NCI-H1092 treated with DMSO at 0.1 percent for 48 hours (cell line): ENCODE measurements at regions not wholly inside any gene's neighbourhood (a gene's known extent, or its start where the extent isn't known, plus 50 kb on each side); places are given as distances from the start of the nearest gene placed in this dataset.
"Not testable (repeated sequence)": the region's sequence is repeated elsewhere in the genome, so short reads cannot be mapped to it uniquely, and the experiment has no call there.

Experiments
- DNase-seq: peaks from one replicate; lab custom pipeline; 2025; lab: John Stamatoyannopoulos, UW

DNA sequence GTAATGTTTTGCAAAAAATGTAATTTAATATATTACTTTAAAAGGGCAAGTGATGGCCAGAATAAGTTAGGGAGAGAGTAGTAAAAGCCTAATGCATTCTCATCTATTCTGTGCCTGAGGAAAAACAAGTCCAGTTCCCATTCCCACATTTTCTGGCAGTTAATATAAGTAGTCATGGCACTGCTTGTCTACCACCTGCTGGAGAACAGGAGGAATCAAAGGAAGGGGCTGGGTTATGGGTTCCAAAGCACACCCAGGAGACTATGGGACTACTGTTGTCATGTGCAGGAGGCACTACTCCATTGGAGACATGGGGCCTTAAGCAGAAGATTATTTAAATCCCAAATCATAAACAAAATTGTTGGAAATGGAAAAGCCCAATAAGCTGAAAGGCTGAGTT, 2618.6 kb downstream of the ARAP2 start:
- no peak for DNase-seq

DNA sequence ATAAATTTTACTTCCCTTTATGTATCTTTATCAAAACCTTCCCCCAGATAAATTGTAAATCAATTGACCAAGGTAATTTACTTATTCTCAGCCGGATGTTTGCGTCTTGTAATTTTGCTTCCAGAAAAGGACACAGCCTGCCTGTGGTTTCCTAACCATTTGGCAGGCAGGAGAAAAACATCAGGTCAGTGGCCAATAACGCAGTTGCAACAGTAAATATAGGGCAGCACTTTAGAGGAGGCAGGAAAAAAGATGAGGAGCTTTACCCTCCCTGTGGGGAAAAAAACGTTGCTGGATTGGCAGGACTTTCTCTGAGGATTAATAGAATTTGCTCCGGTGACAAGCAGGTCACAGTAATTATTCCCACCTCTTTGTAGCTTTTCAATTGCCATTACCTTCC, 2618.1 kb downstream of the ARAP2 start:
- no peak for DNase-seq

DNA sequence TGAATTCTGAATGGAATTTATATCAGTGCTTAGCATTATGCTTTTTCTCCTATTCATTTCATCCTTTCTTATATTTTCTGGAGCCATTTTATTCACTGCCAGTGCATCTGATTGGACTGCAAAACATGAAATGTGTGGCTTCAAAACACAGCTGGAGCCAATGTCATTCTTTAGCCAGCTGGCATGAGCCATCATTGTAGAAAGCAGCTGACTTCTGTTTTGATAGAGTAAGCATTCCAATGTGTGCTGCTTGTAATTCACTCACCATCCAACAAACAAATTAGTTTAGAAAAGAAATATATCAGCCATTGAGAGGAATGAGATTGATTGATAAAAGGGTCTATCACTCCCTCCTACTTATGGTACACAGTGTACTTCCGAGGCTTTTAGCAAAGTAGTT, 2616.0 kb downstream of the ARAP2 start:
- DNase-seq, result no peak

DNA sequence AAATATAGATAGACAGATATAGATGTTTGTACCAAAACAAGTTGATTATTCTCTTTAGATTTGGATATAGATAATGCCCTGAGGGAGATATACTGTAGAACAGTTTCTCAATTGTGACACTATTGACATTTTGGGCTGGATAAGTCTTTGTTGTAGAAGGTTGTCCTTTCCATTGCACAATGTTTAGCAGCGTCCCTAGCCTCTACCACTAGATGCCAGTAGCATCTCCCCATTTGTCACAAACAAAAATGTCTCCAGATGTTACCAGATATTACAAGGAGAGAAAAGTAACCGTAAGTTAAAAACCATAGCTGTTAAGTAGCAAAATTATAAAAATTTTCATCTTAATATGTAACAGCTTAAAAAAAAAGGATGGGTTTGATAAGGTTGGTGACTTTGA, 2595.3 kb downstream of the ARAP2 start:
- DNase-seq, result no peak

DNA sequence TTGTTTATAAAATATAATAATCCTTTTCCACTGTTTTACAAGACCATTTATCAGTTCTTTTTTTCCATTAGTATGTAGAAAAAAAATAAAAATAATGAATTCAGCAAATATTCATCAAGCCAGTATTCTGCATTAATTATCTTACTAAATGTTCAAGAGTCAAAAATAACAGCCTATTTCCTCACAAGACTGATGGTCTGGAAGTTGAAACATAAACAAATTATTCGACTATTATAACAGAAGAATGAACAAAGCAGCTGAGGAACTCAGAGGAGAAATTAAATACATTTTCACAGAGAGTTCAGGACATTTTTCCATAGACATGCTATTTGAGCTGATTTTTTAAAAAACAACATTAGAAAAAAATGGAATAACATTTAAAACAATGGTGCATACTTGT, 2594.8 kb downstream of the ARAP2 start:
- DNase-seq, result no peak

DNA sequence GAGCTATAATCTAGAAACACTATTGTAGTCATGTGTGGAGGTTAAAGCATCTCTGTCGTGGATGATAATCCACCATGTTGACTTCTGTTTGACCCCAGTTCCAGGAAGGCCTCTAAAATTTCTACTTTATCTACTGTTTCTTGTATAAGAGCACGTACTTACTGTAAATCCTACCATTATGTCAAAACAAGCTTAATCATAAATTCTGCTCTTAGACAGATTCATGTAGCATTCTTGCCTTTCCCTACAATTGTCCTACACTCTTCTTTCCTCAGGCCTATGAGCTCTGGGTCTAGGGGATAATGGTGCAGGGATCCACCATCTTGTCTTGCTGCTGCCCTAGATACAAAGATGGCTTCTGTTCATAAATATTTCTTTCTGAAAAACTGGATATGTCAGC, 2594.3 kb downstream of the ARAP2 start:
- no peak for DNase-seq

GRCh38 chr4:33658971-33659370, 2585.3 kb downstream of the ARAP2 start:
- no peak for DNase-seq

GRCh38 chr4:33661636-33662035, 2582.7 kb downstream of the ARAP2 start:
- no peak for DNase-seq

DNA sequence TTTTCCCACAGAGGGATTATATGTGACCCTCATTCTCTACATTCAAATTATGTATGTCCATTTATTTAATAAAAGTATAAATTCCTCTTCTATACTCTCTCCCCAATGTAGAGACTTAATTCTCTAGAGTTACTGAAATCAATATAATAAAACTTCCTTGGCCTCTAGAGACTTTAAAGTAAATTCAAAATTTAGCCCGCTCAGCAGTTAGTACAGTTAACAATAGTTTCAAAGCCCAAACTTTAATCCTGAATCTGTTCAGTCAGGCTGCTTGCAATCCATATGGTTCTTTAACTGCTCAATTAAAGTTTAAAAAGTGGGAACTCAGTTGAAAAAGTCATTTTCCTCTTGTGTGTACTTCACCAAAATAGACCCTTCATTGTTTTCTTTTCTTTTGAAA, 2558.4 kb downstream of the ARAP2 start:
- no peak for DNase-seq

GRCh38 chr4:33696041-33696440, 2548.3 kb downstream of the ARAP2 start:
- DNase-seq, result no peak

DNA sequence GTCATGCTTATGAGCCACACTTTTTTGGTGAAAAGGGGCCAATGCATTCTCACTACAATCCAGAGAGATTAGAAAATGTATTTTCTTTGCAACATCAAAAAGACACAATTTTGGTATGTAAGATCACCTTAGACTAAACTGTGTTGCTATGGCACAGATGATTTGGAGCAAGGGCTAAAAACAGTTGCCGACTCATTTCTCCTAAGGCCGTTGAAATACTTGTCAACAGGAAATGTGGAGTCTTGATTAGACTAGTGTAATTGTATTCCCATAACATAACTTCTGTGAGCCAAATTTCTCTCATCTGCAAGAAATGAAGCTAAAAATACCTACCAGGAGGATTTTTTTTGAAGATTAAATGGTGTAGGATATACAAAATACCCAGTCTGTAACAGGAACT, 2547.7 kb downstream of the ARAP2 start:
- DNase-seq, result no peak

- no peak for DNase-seq
These were observed 2535.1 kb downstream of the ARAP2 start for GRCh38 chr4:33709247-33709646.

GRCh38 chr4:33711826-33712225, 2532.5 kb downstream of the ARAP2 start:
- DNase-seq, result no peak

DNA sequence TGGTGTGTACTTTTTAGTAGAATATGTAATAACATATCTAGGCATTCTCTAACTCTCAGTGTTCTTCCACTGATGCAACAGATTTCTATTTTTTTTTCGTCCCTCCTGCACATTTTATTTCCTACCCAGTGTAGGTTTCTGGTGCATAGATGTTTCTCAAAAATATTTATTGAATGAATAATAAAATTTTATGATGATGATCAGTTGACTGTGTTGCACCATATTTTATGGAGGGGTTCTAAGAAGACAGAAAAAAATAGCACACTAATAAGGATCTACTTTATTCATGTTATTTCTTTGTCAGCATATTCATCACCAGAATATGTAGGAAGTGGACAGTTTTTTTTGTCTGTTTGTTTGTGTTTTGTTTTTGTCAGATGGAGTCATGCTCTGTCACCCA, 2529.3 kb downstream of the ARAP2 start:
- DNase-seq, result no peak

DNA sequence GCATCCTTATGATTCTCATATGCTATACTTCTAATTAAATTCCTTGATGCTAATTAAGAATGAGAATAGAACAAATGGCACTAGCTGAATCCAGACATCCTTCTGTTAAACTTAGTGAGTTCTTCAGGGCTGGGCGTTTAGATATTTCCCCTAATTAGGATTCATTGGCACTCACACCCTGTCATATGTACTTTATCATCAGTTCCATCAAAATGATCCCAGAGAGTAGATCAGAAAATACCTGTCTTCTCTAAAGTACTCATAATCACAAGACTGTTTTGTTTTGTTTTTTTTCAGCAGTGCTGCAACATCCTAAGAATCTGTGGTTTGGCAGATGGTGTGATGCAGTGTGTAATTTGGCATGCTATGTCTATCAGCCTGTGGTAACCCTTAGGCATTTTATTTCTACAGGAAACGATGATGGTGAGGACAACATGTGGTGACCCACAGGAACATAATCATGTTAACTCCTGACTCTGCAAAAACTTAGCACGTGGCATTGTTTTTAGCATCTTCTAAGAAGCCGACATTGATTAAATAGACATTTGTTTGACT, 2528.4 kb downstream of the ARAP2 start:
- no peak for DNase-seq

- DNase-seq, result no peak
These were observed 2522.1 kb downstream of the ARAP2 start for GRCh38 chr4:33722254-33722653.

GRCh38 chr4:33722800-33723516, 2521.4 kb downstream of the ARAP2 start:
- peak; percentile 13 for DNase-seq

- DNase-seq, result no peak
These were observed 2519.6 kb downstream of the ARAP2 start for GRCh38 chr4:33724685-33725084.

- no peak for DNase-seq
These were observed 2518.5 kb downstream of the ARAP2 start for GRCh38 chr4:33725861-33726260.

- no peak for DNase-seq
These were observed 2506.6 kb downstream of the ARAP2 start for GRCh38 chr4:33737726-33738125.

DNA sequence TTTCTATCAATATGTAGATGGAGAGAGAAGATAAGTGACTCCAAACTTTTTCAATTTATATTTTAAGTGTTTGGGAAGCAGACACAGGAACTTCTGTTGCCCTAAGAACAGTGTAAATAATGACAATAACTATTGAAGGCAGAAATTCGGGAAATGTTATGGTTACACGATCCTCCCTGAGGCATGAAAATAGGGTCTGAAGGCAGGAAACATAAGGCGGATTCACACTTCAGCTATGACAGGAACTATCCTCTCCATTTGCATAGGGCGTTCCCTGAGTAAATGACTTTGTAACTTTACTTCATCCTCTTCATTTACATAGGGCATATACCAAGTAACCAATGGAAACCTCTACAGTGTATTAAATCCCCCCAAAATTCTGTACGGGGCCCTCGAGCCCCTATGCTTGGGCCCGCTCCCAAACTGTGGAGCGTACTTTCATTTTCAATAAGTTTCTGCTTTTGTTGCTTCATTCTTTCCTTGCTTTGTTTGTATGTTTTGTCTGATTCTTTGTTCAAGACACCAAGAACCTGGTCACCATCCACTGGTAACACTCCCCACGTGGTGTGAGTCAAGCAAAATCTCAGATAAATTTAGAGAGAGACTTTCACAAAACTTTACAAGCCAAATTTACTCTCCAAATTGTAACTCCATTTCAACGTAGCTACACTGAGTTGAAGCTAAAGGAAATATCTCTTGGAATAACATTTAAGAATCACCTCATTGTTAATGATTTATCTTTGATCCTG, 2504.3 kb downstream of the ARAP2 start:
- DNase-seq, result no peak

- not testable (repeated sequence) for DNase-seq
These were observed 2503.4 kb downstream of the ARAP2 start for GRCh38 chr4:33740871-33741270.

DNA sequence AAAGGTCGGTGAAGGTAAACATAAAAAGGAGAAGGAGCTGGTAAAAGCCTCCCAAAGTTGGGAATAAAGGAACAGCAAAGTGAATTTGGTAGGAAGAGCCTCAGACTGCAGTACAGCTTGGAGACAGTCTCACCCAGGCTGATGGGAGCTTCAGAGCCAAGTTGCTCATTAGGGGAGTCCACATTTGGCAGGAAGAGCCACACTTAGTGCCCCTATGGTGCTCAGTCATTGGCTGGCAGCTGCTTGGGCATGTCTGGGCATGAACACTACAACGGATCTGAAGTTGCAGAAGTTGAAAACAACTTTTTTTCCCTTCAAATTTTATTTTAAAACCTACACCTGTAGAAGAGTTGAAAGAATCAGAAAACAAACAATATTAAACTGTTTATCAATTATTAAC, 2497.3 kb downstream of the ARAP2 start:
- DNase-seq, result no peak
